ENCODE measurements at regions not wholly inside any gene's neighbourhood (a gene's known extent, or its start where the extent isn't known, plus 50 kb on each side); places are given as distances from the start of the nearest gene placed in this dataset.

- Histone ChIP-seq H2AK5ac (ENCODE audit: low read depth, low read length) (no peak overlapping the region), H3K36me3 (ENCODE audit: control insufficient read depth in 2 of 4, insufficient read depth in 4 of 4, low read length in 3 of 4) (no peaks in the 10 kb centered on the region), H4K20me1 (replicated peaks in 1 of 2; ENCODE audit: control insufficient read depth in 1 of 2, insufficient read depth in 2 of 2, low read length in 2 of 2) (no peaks in the 10 kb centered on the region), H3K23me2 (ENCODE audit: low read depth, low read length) (no peaks in the 10 kb centered on the region), H4K5ac (ENCODE audit: insufficient read length, low read depth, low read length) (no peak overlapping the region), H3K14ac (ENCODE audit: insufficient read length) (no peak overlapping the region), H3K79me2 (ENCODE audit: control insufficient read depth in 1 of 2, insufficient read depth in 2 of 2, low read length in 2 of 2) (no peaks in the 10 kb centered on the region), H2BK20ac (ENCODE audit: low read length) (no peak overlapping the region), H3K27ac (ENCODE audit: low read depth, low read length) (no peak overlapping the region), H3K56ac (replicated peaks; ENCODE audit: insufficient read length, low read depth, low read length) (no peak overlapping the region), H3K4me1 (replicated peaks in 1 of 4; ENCODE audit: control insufficient read depth in 3 of 4, insufficient read depth in 4 of 4, low read length in 3 of 4) (no peaks in the 10 kb centered on the region), H3K79me1 (ENCODE audit: low read depth, low read length) (no peaks in the 10 kb centered on the region), H2BK12ac (ENCODE audit: low read depth, low read length) (no peak overlapping the region), H3K4me3 (ENCODE audit: extremely low read depth in 1 of 4, insufficient read depth in 2 of 4, low read depth in 3 of 4, low read length in 4 of 4) (no peak overlapping the region), H3K18ac (ENCODE audit: extremely low read depth, low read length) (no peak overlapping the region), H2BK120ac (replicated peaks; ENCODE audit: low read depth, low read length) (no peak overlapping the region), H3K4me2 (ENCODE audit: insufficient read depth in 1 of 2, low read depth in 2 of 2, low read length in 2 of 2) (no peak overlapping the region), H4K8ac (ENCODE audit: extremely low read depth, insufficient read depth, low read length) (no peak overlapping the region), H3K9ac (replicated peaks in 1 of 4; ENCODE audit: extremely low read depth in 1 of 4, low read depth in 3 of 4, low read length in 3 of 4) (no peak overlapping the region), H3K23ac (ENCODE audit: insufficient read length) (no peak overlapping the region), H2AFZ (ENCODE audit: low read length) (no peak overlapping the region), H2BK15ac (ENCODE audit: low read length) (no peak overlapping the region), H3K9me3 (ENCODE audit: insufficient read depth in 2 of 2, low read depth in 1 of 2, low read length in 1 of 2) (no peaks in the 10 kb centered on the region), H3K4ac (replicated peaks; ENCODE audit: insufficient read length, low read depth, low read length) (no peak overlapping the region), H4K91ac (replicated peaks; ENCODE audit: insufficient read length, low read length) (no peak overlapping the region), H2BK5ac (ENCODE audit: low read depth, low read length) (no peak overlapping the region), H3K27me3 (replicated peaks in 1 of 4; ENCODE audit: control insufficient read depth in 3 of 4, extremely low read depth in 1 of 4, insufficient read depth in 3 of 4, low read length in 3 of 4) (peaks cover 0 to 2% (median 0%) of the 10 kb centered on the region in 4 experiments; a peak in 3 of 7 replicates)
- 28% methylated on average over 4 of the region's 4 CpGs; no CpG with 5 or more reads in 1 of the 2 experiments for WGBS, 2 experiments (ENCODE audit: extremely low coverage in 1 of 2, insufficient coverage in 1 of 2, insufficient read length in 1 of 2, insufficient replicate concordance in 2 of 2, low coverage in 1 of 2, low lambda C conversion rate in 2 of 2, missing lambda C conversion rate in 1 of 2)
- CTCF ChIA-PET (ENCODE audit: partially characterized antibody): interaction anchor here (0.6 to 2.3 kb wide), 7 partner anchors 10 to 207 kb away, joined by 3 to 8 read pairs (median 4); no protein-coding TSS in a partner anchor
- peak; percentile 63 to 66 for TF ChIP-seq RAD21 (IDR thresholded peaks at IDR 0.05 in 1 of 2, conservative IDR thresholded peaks at IDR 0.05 in 1 of 2; ENCODE audit: low read depth in 2 of 2, low read length in 2 of 2)
- no peak for TF ChIP-seq SIN3A (conservative IDR thresholded peaks at IDR 0.05 in 1 of 2, IDR thresholded peaks at IDR 0.05 in 1 of 2; ENCODE audit: low read depth in 1 of 2, low read length in 2 of 2)
- no peak for TF ChIP-seq NRF1 (IDR thresholded peaks at IDR 0.05; ENCODE audit: low read depth, low read length)
- no peak for TF ChIP-seq EZH2 (IDR thresholded peaks at IDR 0.05; ENCODE audit: low read depth, low read length, severe bottlenecking)
- peak; percentile 73 to 94 (median 90) for TF ChIP-seq CTCF (IDR thresholded peaks at IDR 0.05; ENCODE audit: control extremely low read depth in 1 of 3, insufficient read depth in 1 of 3, low read depth in 1 of 3, low read length in 3 of 3)
- no peak for TF ChIP-seq GTF2F1 (IDR thresholded peaks at IDR 0.05; ENCODE audit: borderline replicate concordance, low read depth, low read length)
- TF ChIP-seq CHD1 (IDR thresholded peaks at IDR 0.05; ENCODE audit: low read depth, low read length): no peak
- DNase-seq (ENCODE audit: low read depth in 1 of 2, low spot score in 2 of 2) (peak; percentile 34 to 88), FAIRE-seq (peak; percentile 83)
- POLR2A ChIA-PET (ENCODE audit: partially characterized antibody): no interaction called here
Measured at GRCh38 chr20:60262967-60263603, 304.9 kb downstream of the CDH26 start.

Data from H1 (cell line).